PC-3 (cell line): ENCODE measurements at regions not wholly inside any gene's neighbourhood (a gene's known extent, or its start where the extent isn't known, plus 50 kb on each side); places are given as distances from the start of the nearest gene placed in this dataset.

Experiments
- ATAC-seq: fragments of 200-7000 bp; cut with Tn5 transposase; 2 replicates; pipeline ENCODE4 v1.9.1; 2020; ENCODE audit warnings: mild to moderate bottlenecking, moderate library complexity
- BruUV-seq: library from RNA; stranded (reverse); fragments of 400-500 nt; replicated peaks from 2 replicates; lab custom pipeline; 2021; lab: Mats Ljungman, UMichigan
- CTCF ChIA-PET: fragments of 300-600 bp; sonication (Branson Sonifier 250); formaldehyde crosslinking; loops from one replicate; lab custom pipeline; 2022; ENCODE audit warnings: antibody characterized with exemption; lab: Charles Lee
- POLR2A ChIA-PET: fragments of 300-600 bp; sonication (Branson Sonifier 250); formaldehyde crosslinking; loops from one replicate; lab custom pipeline; 2022; ENCODE audit warnings: antibody characterized with exemption; ENCODE audit not compliant: unreplicated experiment; lab: Charles Lee
- DNase-seq: peaks from one replicate; pipeline ENCODE4 v3.0.0-alpha.2; 2015
- H2AFZ ChIP-seq: fragments of 300-600 bp; sonication (generic); 2 replicates; pipeline ENCODE4 v1.6.0; 2016; ENCODE audit warnings: antibody characterized with exemption, low read length
- H3F3A ChIP-seq: fragments of 300-600 bp; sonication (generic); one replicate; pipeline ENCODE4 v1.6.0; 2017; ENCODE audit warnings: antibody characterized with exemption, low read length, control low read depth, mild to moderate bottlenecking; ENCODE audit not compliant: unreplicated experiment
- H3K27ac ChIP-seq: fragments of 300-600 bp; sonication (generic); 2 replicates; pipeline ENCODE4 v1.5.1; 2016; ENCODE audit warnings: mild to moderate bottlenecking, low read length
- H3K27me3 ChIP-seq: fragments of 300-600 bp; sonication (generic); 2 replicates; pipeline ENCODE4 v1.6.1; 2016; ENCODE audit warnings: low read length, mixed read lengths
- H3K36me3 ChIP-seq: fragments of 300-600 bp; sonication (generic); 2 replicates; pipeline ENCODE4 v1.6.1; 2016; ENCODE audit warnings: low read depth, mixed run types, low read length, mixed read lengths
- H3K4me1 ChIP-seq: fragments of 300-600 bp; sonication (generic); 2 replicates; pipeline ENCODE4 v1.5.1; 2016; ENCODE audit warnings: low read length; ENCODE audit not compliant: insufficient read depth
- H3K4me2 ChIP-seq: fragments of 300-600 bp; sonication (generic); 2 replicates; pipeline ENCODE4 v1.6.0; 2016; ENCODE audit warnings: low read length
- H3K4me3 ChIP-seq: fragments of 300-600 bp; sonication (generic); 2 replicates; pipeline ENCODE4 v1.5.1; 2016; ENCODE audit warnings: mild to moderate bottlenecking, low read length, mixed read lengths
- H3K79me2 ChIP-seq: fragments of 300-600 bp; sonication (generic); 2 replicates; pipeline ENCODE4 v1.6.1; 2017; ENCODE audit warnings: low read length, mixed read lengths
- H3K9ac ChIP-seq: fragments of 300-600 bp; sonication (generic); 2 replicates; pipeline ENCODE4 v1.6.0; 2016; ENCODE audit warnings: mild to moderate bottlenecking, low read length
- H3K9me2 ChIP-seq: fragments of 300-600 bp; sonication (generic); replicated peaks from 2 replicates; pipeline ENCODE4 v1.6.1; 2016; ENCODE audit warnings: mixed run types, low read length, mixed read lengths
- H3K9me3 ChIP-seq: fragments of 300-600 bp; sonication (generic); 2 replicates; pipeline ENCODE4 v1.6.1; 2016; ENCODE audit warnings: low read length, mixed read lengths
- H4K20me1 ChIP-seq: fragments of 300-600 bp; sonication (generic); 2 replicates; pipeline ENCODE4 v1.6.1; 2016; ENCODE audit warnings: low read length, mixed read lengths
- CTCF ChIP-seq: fragments of 300-600 bp; sonication (generic); conservative IDR thresholded peaks from 2 replicates; pipeline ENCODE4 v1.5.1; 2017; ENCODE audit warnings: antibody characterized with exemption, low read depth, mild to moderate bottlenecking, low read length
- EZH2 ChIP-seq: fragments of 300-600 bp; sonication (generic); IDR thresholded peaks from one replicate; pipeline ENCODE4 v1.6.1; 2017; ENCODE audit warnings: antibody characterized with exemption, mild to moderate bottlenecking, low read length; ENCODE audit not compliant: unreplicated experiment
- EZH2phosphoT487 ChIP-seq: fragments of 300-600 bp; sonication (generic); IDR thresholded peaks from 2 replicates; pipeline ENCODE4 v1.6.1; 2018; ENCODE audit warnings: mild to moderate bottlenecking, antibody characterized with exemption, low read length, borderline replicate concordance
- intact Hi-C: fragments of 100-400 bp; cut with micrococcal nuclease; formaldehyde crosslinking; loops from 2 replicates; pipeline ENCODE4 v1.9.0; 2023

DNA sequence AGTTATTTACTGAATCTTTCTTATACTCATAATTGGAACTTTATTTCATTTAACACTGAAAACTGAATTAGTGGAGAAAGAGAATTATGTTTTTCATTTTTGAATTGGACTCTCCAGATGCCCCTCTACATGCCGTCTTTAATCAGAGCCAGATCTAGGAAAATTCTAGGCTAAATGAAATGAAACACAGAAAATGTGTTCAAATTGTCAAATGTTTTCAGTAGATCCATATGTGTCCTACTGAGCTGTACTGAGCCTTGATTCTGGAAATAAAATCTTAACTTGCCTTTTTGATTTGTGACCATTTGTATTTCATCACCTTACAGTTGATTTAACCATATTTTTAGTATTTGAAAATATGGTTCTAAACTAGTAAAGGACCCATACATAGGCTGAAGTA lies 64.0 kb upstream of the GK2 start:
- intact Hi-C loops: no loop called here
- Histone ChIP-seq H3K36me3 (no peaks in the 10 kb centered on the region), H3K9ac (no peak overlapping the region), H3K27ac (no peak overlapping the region), H3K9me3 (no peaks in the 10 kb centered on the region), H3K4me2 (no peak overlapping the region), H3K79me2 (no peaks in the 10 kb centered on the region), H3F3A (no peaks in the 10 kb centered on the region), H3K4me3 (no peak overlapping the region), H2AFZ (no peak overlapping the region), H3K4me1 (no peaks in the 10 kb centered on the region), H3K9me2 (no peaks in the 10 kb centered on the region), H3K27me3 (0 out of 2 replicates have a peak, but pooled peaks cover 4% of the 10 kb centered on the region), H4K20me1 (no peaks in the 10 kb centered on the region)
- no peak for TF ChIP-seq CTCF
- no TSS peak for BruUV-seq
- POLR2A ChIA-PET: no interaction called here
- ATAC-seq (no peak), DNase-seq (no peak)
- CTCF ChIA-PET: no interaction called here

DNA sequence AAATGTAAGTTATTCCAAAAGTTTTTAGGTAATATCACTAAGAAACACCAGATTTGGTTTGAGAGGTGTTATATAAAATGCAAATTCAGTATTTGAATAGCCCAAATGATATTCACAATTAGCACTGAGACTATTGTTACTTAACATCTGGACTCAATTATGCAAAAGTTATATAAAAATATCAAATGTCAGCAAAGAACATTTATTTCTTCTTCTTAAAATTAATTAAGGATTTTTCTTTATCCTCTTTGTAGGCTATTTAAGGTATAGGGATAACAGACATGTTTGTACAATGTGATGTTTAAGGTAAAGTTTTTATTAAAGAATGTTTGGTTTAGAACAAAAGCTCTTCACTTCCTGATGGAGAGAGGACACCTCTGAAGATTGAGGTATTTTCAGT lies 63.3 kb upstream of the GK2 start:
- Histone ChIP-seq H3F3A (no peaks in the 10 kb centered on the region), H3K9me3 (no peaks in the 10 kb centered on the region), H3K36me3 (no peaks in the 10 kb centered on the region), H3K9ac (no peak overlapping the region), H2AFZ (no peak overlapping the region), H3K4me3 (no peak overlapping the region), H4K20me1 (no peaks in the 10 kb centered on the region), H3K9me2 (no peaks in the 10 kb centered on the region), H3K4me2 (no peak overlapping the region), H3K27me3 (0 out of 2 replicates have a peak, but pooled peaks cover 4% of the 10 kb centered on the region), H3K79me2 (no peaks in the 10 kb centered on the region), H3K4me1 (no peaks in the 10 kb centered on the region), H3K27ac (no peak overlapping the region)
- no peak for TF ChIP-seq EZH2
- TF ChIP-seq EZH2phosphoT487: no peak
- no peak for TF ChIP-seq CTCF
- BruUV-seq: no TSS peak
- intact Hi-C loops: no loop called here
- ATAC-seq (no peak), DNase-seq (no peak)
- POLR2A ChIA-PET: no interaction called here
- CTCF ChIA-PET: no interaction called here

DNA sequence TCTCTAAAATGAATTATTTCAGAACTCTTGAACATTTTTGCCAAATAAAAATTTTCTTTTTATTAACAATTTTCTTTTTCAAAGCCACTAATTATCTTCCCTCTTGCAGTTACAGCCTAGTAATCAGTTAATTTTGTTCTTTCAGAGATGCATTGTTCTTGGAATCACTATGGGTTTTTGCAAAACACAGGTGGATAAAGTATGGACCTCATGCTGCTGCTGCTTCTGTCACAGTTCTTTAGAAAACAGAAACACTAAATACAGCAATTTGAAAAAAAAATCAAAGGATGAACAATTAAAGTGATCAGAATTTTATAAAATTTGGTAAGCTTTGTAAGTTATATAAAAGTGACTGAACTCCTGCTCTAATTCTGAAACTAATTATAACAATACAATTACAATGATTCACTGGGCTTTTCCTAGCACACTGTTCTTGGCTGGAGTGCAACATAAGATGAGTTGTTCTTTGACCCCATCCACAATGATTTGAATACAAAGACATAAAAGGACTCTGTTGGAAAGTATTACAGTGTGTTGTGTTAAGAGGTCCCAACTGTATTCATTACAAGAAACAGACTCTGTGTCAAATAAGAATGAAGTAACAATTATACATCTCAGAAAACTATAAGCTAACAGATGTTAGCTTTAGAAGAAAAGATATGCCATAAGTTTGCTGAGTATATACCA lies 59.4 kb upstream of the GK2 start:
- Histone ChIP-seq H3K4me3 (no peak overlapping the region), H2AFZ (no peak overlapping the region), H3K79me2 (no peaks in the 10 kb centered on the region), H3K4me1 (no peaks in the 10 kb centered on the region), H3K9me3 (no peaks in the 10 kb centered on the region), H3K4me2 (no peak overlapping the region), H3F3A (no peaks in the 10 kb centered on the region), H3K9me2 (no peaks in the 10 kb centered on the region), H3K9ac (no peak overlapping the region), H3K27me3 (0 out of 2 replicates have a peak, but pooled peaks cover 4% of the 10 kb centered on the region), H3K36me3 (no peaks in the 10 kb centered on the region), H3K27ac (no peak overlapping the region), H4K20me1 (no peaks in the 10 kb centered on the region)
- TF ChIP-seq EZH2phosphoT487: no peak
- TF ChIP-seq EZH2: no peak
- no peak for TF ChIP-seq CTCF
- DNase-seq (no peak), ATAC-seq (no peak)
- ChIA-PET POLR2A (no interaction called here), CTCF (no interaction called here)
- no TSS peak for BruUV-seq
- intact Hi-C loops: no loop called here
